NCI-H2196 treated with DMSO at 0.1 percent for 48 hours (cell line): ENCODE measurements at regions not wholly inside any gene's neighbourhood (a gene's known extent, or its start where the extent isn't known, plus 50 kb on each side); places are given as distances from the start of the nearest gene placed in this dataset.
"Not testable (repeated sequence)": the region's sequence is repeated elsewhere in the genome, so short reads cannot be mapped to it uniquely, and the experiment has no call there.

Source experiments
- DNase-seq: peaks from one replicate; lab custom pipeline; 2025; ENCODE audit not compliant: unreplicated experiment; lab: John Stamatoyannopoulos, UW

- DNase-seq: no peak
Observed at GRCh38 chr2:236632295-236633218, 62.9 kb downstream of the ACKR3 start.

DNA sequence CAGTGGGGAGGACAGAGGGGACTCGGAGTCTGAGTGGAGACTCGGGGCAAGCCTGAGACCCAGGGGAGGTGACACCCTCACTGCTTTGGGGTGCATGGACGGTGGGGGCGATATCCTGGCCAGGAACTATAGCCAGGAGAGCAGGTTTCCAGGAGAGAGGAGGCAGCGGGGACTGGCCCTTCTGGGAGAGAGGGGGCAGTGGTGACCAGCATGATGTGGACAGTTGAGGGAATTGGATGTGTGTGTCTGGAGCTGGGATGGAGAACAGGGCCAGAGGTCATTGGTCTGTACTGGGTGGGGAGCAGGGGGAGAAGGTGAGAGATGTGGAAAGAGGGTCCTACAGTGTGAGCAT lies 63.6 kb downstream of the ACKR3 start:
- DNase-seq: no peak

- DNase-seq: no peak
Observed at GRCh38 chr2:236633775-236634560, 64.3 kb downstream of the ACKR3 start.

DNA sequence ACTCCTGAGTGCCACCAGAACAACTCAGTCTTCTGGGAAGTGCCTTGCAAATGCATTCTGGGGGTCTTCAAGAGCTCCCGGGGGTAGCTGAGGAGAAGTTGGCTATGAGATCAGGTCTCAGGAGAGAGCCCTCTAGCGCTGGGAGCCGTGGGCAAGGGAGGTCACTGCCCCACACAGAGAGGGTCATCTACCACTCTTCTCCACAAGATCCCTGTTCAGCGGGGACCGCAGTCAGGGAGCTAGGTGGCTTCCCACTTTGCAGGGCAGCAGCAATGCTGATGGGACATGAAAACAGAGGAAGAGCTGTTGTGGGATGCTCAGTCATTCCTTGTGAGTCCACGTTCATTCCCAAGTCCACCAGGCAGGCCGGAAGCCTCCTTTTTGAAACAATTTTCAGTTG lies 66.6 kb downstream of the ACKR3 start:
- DNase-seq: no peak

GRCh38 chr2:236636714-236637470 lies 67.3 kb downstream of the ACKR3 start:
- DNase-seq: no peak

DNA sequence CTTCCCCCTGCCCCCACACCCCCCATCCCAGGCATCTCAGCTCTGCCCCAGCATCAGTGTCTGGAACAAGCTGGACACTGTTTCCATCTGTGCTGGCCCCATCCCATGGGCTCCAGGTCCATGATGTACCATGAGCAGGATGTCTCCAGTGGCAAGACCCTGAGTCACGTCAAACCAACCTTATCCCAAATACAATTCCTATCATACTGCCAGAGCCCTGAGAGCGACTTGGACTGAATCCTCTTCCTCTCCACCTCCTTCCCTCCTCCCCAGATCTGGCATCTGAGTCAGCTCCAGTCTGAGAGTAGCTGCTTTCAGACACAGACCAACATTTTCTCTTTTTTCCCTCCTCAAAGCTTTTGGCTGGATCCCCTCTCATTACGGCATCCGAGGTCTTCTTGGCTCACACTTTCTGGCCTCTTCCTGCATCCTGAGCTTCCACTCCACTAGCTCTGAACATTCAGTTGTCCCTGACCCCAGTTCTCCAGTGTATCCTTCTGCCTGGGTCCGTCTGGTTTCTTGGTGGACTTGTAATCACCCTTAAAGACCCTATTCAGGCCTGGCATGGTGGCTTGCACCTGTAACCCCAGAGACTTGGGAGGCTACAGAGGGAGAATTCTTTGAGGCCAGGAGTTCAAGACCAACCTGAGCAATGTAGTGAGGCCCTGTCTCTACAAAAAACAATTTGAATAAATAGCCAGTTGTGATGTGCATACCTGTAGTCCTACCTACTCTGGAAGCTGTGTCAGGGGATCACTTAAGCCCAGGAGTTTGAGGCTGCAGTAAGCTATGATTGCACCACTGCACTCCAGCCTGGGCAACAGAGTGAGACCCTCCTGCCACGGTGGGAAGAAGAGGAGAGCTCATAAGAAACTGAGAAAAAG lies 68.3 kb downstream of the ACKR3 start:
- no peak for DNase-seq

DNA sequence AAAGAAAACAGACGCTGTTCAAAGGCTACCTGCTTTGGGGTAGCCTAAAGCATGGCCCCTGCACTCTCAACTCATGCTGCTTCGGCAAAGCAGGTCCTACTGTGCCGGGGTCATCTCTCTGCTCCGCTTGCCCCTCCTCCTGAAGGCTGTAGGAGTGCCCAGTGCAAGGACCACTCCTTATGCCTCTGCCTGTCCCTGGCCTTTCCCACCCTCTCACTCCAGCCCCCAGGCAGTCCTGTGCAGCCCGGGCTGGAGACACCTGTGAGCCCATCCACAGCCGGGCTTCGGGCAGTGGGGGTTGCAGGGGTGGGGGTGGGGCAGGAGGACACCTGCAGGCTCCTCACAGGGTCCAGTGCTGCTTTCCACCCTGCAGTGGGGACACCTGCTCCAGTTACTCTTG lies 69.1 kb downstream of the ACKR3 start:
- no peak for DNase-seq

DNA sequence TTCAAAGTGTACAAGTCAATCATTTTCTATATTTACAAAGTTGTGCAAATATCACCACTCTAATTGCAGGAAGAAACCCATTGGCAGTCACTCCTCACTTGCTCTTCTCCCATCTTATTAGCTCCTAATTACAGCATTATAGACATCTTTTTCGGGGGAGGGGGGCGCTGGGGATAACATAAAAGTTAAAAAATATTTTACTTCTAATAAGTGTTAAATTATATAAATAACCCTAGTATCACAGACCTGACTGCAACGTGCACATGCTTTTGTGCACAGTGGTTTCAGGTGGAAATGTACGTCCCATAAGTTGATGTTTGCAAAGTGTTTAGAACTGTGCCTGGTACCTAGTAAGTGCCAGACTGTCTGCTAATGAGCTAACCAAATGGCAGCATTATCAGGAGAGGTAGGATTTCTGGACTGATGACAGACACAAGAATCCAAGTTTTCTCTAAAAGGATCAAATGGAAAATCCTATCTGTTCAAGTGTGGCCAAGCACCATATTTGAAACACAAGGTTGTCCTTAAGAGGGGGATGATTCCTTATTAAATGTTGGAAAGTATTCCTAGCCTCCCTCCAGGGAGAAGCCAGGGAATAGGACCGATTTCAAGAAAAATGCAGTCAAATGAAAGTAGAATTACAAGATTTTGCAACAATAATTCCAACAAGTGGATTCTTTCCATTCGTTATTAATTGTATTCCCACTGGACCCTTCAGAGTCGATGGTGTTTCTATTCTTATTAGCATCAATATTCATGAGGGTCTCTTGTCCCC lies 70.0 kb downstream of the ACKR3 start:
- no peak for DNase-seq

DNA sequence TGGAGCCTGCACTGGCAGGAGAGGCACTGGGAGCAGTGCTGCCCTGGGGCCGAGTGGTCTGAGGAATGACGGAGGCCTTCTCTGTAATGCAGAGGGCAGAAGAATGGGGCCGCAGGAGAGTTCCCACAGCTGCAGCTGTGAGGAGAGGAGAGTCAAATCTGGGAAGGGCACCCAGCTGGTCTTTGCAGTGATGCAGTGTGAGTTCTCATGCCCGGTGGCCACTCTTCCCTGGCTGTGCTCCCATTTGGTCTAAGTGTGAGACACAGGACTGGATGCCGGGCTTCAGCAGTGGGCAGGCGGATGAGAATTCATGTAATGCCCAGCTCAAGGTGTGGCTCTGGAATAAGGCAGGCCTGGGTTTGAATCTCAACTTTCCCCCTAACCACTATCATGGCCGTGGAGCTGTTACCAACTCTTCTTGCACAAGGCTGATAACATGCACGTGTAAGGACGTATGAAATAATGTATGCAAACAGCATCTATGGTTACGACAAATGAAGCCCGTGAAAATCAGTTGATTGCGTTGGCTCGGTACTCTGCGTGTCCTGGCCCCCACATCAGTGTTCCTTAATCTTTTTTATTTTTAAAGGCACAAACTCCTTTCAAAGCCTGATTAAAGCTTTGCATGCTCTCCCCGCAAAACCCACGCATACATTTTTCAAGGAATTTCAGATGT lies 71.6 kb downstream of the ACKR3 start:
- DNase-seq: no peak

DNA sequence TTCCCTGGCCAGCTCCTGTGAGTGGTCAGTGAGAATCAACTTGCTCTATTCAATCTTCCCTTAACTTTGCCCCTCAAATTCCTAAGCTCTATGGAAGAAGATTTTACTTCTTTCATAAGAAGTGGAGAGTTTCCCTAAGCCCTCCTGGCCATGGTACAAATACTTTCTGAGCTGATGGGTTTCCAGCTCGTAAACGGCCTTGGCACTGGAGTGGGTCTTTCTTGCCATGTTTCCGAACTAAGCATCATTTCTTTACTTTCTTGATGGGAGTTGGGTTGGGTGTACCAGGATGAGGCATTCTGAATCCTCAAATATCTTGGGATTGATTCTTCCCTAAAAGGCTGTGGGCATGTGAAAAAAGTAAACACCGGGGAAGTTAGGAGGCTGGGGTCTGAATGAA lies 72.5 kb downstream of the ACKR3 start:
- DNase-seq: no peak

DNA sequence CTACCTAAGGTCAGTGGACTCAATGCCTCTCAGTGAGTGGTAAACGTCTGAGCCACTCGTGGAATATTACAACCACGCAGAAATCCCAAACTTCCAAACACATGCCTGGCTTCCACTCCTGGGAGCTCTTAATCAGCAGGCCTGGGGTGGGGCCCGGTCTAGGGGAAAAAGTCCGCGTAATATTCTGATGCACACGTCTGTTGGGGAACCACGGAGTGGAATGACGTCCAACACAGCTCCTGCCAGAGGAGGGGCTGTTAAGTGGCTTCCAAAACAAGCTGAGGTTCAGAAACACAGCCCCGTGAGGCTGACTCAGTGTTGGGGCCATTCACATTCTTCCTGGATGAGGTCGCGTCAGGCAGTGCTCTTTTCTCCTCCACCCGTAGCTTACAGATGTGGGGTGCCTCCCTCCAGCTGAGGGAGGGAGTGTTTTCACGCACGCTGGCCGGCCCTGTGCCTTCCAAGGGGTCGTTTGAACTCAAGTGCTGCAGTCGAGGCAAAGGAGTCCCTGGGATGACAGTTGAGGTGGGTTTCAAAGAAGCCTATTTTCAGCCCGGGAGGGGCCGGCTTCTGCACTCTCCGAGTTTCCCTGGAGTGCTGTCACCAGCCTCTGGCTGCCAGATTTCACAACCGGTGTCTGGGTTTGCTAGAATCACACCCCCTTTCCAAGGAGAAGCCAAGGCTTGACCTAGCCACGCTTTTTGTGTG lies 73.1 kb downstream of the ACKR3 start:
- DNase-seq: no peak

- no peak for DNase-seq
Observed at GRCh38 chr2:236643480-236643879, 73.9 kb downstream of the ACKR3 start.

- DNase-seq: no peak
Observed at GRCh38 chr2:236644067-236644466, 74.4 kb downstream of the ACKR3 start.

DNA sequence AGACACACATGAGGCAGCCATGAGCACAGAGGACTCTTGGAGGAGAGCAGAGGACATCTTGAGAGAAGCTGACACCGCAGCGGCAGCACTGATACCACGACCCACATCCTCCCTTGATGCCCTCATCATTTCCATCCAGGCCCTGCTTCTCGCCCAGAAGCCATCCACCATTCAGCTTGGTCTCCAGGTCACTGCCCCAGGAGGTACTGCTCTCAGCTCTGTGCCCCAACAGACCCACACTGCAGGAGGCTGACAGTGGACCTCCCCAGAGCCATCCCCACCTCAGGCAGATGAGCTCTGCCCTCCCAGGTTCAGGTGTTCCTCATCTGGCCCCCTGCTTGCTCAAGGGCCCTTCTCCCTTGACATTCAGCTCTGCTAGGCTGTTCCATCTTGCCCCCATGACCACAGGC lies 74.9 kb downstream of the ACKR3 start:
- DNase-seq: no peak

GRCh38 chr2:236645141-236645540 lies 75.5 kb downstream of the ACKR3 start:
- not testable (repeated sequence) for DNase-seq

GRCh38 chr2:236646441-236646840 lies 76.8 kb downstream of the ACKR3 start:
- no peak for DNase-seq

DNA sequence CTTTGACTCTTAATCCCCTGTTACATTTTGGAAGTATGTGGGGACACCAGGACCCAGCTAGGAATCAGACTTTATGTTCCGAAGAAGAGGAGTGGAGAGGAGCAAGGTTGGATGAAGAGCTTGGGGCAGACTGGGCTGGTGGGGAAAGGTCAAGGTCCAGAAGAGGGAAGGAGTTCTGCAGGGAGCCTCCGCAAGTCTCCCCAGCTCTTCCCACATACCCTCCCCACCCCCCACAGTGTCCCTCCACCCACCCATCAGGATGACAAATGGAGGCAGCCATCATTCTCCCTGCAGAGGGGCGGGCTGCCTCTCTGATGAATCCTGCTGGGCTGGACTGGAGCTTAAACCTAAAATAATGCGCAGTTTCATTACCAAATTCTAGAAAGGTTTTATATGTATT lies 77.2 kb downstream of the ACKR3 start:
- no peak for DNase-seq

GRCh38 chr2:236647621-236648020 lies 78.0 kb downstream of the ACKR3 start:
- DNase-seq: no peak

DNA sequence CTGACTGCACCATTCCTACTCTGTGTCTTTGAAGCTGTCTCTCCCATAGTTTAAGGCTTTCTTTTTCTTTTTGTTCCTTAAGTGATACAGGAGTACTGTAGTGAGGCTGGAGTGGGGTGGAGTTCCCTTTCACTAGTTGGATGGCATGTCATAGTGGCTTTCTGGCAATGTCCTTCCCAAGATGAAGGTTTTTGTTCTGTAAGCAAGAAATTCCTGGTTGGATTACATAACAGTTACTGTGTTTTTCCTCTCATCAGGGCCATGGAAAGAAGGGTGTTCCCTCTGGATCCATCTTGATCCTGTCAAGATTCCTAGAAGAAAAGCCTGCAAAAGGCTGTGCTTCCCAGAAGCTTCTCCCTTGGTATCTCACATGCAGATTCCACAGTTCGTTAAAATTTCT lies 84.2 kb downstream of the ACKR3 start:
- no peak for DNase-seq
